ENCODE measurements at regions not wholly inside any gene's neighbourhood (a gene's known extent, or its start where the extent isn't known, plus 50 kb on each side); places are given as distances from the start of the nearest gene placed in this dataset.
A peak's percentile ranks its signal among the peaks of the same experiment; 100 is the strongest.

GRCh38 chr15:29888646-29889045, 66.4 kb upstream of the TJP1 start:
- TF ChIP-seq CREB5 (CRISPR knock-in tag; IDR thresholded peaks at IDR 0.05; ENCODE audit: low read depth) (0 out of 2 replicates have a peak, but pooled peaks have one; percentile 29), BACH2 (CRISPR knock-in tag; IDR thresholded peaks at IDR 0.05; ENCODE audit: borderline replicate concordance) (no peak), ISL1 (CRISPR knock-in tag; IDR thresholded peaks at IDR 0.05) (0 out of 2 replicates have a peak, but pooled peaks have one; percentile 18), ARNTL (CRISPR knock-in tag; IDR thresholded peaks at IDR 0.05; ENCODE audit: borderline replicate concordance, low read depth) (no peak), TSHZ2 (CRISPR knock-in tag; IDR thresholded peaks at IDR 0.05) (no peak)
- 0 out of 3 replicates have a peak, but pooled peaks have one; percentile 24 for ATAC-seq

DNA sequence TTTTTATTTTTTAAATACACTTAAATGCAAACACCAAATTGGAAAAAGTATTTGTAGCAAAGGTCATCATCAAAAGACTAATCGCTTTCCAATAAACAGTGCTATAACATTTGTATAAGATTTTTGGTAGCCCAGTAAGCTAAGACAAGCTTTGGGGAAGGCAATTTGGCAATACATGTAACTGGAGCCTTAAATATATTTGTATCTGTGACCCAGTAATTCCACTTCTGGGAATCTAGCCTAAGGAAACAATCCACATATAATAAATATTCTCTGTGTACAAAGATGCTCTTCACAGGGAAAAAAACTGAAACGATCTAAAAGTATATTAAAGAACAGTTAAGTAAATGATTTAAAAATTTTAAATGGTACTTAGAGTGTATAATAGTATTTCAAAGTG, 65.5 kb upstream of the TJP1 start:
- TF ChIP-seq CREB5 (CRISPR knock-in tag; IDR thresholded peaks at IDR 0.05; ENCODE audit: low read depth) (no peak), ZFP30 (CRISPR knock-in tag; IDR thresholded peaks at IDR 0.05) (no peak), ZNF70 (CRISPR knock-in tag; IDR thresholded peaks at IDR 0.05) (no peak), TCF4 (CRISPR knock-in tag; IDR thresholded peaks at IDR 0.05; ENCODE audit: borderline replicate concordance) (no peak), ISL1 (CRISPR knock-in tag; IDR thresholded peaks at IDR 0.05) (no peak), OSR1 (CRISPR knock-in tag; IDR thresholded peaks at IDR 0.05) (no peak), ZFP3 (CRISPR knock-in tag; IDR thresholded peaks at IDR 0.05) (no peak), ARNTL (CRISPR knock-in tag; IDR thresholded peaks at IDR 0.05; ENCODE audit: borderline replicate concordance, low read depth) (no peak), GLIS3 (CRISPR knock-in tag; IDR thresholded peaks at IDR 0.05) (no peak), BACH2 (CRISPR knock-in tag; IDR thresholded peaks at IDR 0.05; ENCODE audit: borderline replicate concordance) (no peak)
- no peak for ATAC-seq

DNA sequence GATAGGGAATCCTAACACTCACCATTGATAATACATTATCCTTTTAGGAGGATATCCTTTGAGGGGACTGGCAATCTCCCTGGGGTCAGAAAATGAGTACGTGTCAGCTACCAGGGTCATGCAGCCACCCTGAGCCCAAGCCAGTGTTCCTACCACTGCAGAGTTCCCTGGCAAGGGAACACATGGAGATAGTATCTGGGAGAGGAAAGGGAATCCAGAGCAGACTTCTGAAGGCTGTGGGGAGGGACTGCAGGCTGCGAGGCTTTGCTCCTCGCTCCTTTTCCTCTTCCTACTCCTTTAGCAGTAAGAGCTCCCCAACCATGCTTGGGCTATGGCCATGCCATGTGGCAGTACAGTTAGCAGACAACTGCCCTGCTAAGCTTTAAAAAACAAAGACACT, 62.9 kb upstream of the TJP1 start:
- TF ChIP-seq, protein P1, sequence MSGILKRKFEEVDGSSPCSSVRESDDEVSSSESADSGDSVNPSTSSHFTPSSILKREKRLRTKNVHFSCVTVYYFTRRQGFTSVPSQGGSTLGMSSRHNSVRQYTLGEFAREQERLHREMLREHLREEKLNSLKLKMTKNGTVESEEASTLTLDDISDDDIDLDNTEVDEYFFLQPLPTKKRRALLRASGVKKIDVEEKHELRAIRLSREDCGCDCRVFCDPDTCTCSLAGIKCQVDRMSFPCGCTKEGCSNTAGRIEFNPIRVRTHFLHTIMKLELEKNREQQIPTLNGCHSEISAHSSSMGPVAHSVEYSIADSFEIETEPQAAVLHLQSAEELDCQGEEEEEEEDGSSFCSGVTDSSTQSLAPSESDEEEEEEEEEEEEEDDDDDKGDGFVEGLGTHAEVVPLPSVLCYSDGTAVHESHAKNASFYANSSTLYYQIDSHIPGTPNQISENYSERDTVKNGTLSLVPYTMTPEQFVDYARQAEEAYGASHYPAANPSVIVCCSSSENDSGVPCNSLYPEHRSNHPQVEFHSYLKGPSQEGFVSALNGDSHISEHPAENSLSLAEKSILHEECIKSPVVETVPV (CRISPR knock-in tag; IDR thresholded peaks at IDR 0.05): no peak
- no peak for TF ChIP-seq ZFP30 (CRISPR knock-in tag; IDR thresholded peaks at IDR 0.05)
- TF ChIP-seq, protein P2, sequence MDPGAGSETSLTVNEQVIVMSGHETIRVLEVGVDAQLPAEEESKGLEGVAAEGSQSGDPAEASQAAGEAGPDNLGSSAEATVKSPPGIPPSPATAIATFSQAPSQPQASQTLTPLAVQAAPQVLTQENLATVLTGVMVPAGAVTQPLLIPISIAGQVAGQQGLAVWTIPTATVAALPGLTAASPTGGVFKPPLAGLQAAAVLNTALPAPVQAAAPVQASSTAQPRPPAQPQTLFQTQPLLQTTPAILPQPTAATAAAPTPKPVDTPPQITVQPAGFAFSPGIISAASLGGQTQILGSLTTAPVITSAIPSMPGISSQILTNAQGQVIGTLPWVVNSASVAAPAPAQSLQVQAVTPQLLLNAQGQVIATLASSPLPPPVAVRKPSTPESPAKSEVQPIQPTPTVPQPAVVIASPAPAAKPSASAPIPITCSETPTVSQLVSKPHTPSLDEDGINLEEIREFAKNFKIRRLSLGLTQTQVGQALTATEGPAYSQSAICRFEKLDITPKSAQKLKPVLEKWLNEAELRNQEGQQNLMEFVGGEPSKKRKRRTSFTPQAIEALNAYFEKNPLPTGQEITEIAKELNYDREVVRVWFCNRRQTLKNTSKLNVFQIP (CRISPR knock-in tag; IDR thresholded peaks at IDR 0.05; ENCODE audit: borderline replicate concordance, low read depth): no peak
- TF ChIP-seq CSDC2 (CRISPR knock-in tag; IDR thresholded peaks at IDR 0.05): no peak
- no peak for TF ChIP-seq ZNF565 (CRISPR knock-in tag; conservative IDR thresholded peaks at IDR 0.05; ENCODE audit: low read depth)
- no peak for TF ChIP-seq ESRRG (CRISPR knock-in tag; IDR thresholded peaks at IDR 0.05)
- no peak for TF ChIP-seq PPARA (CRISPR knock-in tag; IDR thresholded peaks at IDR 0.05; ENCODE audit: borderline replicate concordance)
- no peak for TF ChIP-seq BACH2 (CRISPR knock-in tag; IDR thresholded peaks at IDR 0.05; ENCODE audit: borderline replicate concordance)
- no peak for TF ChIP-seq RARB (CRISPR knock-in tag; IDR thresholded peaks at IDR 0.05)
- no peak for TF ChIP-seq GLIS3 (CRISPR knock-in tag; IDR thresholded peaks at IDR 0.05)
- ATAC-seq: no peak

GRCh38 chr15:29883126-29883525, 60.9 kb upstream of the TJP1 start:
- peak; percentile 54; the same call in 2 of the 3 replicates for ATAC-seq
- TF ChIP-seq PATZ1 (CRISPR knock-in tag; IDR thresholded peaks at IDR 0.05; ENCODE audit: borderline replicate concordance) (no peak), CREB5 (CRISPR knock-in tag; IDR thresholded peaks at IDR 0.05; ENCODE audit: low read depth) (no peak), ZFP30 (CRISPR knock-in tag; IDR thresholded peaks at IDR 0.05) (no peak)
